ENCODE measurements at regions not wholly inside any gene's neighbourhood (a gene's known extent, or its start where the extent isn't known, plus 50 kb on each side); places are given as distances from the start of the nearest gene placed in this dataset.

DNA sequence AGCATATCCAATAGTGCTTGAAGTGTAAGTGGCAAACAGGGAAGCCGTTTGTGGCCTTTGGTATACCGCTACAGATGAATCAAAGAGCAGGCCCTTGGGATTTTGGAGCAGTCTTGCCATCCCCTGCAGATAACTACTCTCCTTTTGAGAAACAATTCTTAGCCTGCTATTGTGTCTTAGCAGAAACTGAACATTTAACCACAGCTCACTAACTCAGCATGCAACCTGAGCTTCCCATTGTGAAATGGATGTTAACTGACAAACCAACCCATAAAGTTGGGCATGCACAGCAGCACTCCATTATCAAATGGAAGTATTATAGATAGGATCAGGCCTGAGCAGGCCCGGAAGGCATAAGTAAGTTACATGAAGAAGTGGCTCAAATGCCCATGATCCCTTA, 315.3 kb upstream of the PTGER4 start:
- ChIA-PET POLR2A (no interaction called here), CTCF (no interaction called here)
- H3K4me3 ChIP-seq (ENCODE audit: low read depth, low read length) = no peak overlapping the region
- H3K27me3 ChIP-seq (ENCODE audit: control insufficient read depth, insufficient read depth, low read length) = no peaks in the 10 kb centered on the region
- H3K27ac ChIP-seq (ENCODE audit: low read depth, low read length) = no peak overlapping the region
- DNase-seq (ENCODE audit: low read depth, low spot score) = no peak
- TF ChIP-seq, protein P1, sequence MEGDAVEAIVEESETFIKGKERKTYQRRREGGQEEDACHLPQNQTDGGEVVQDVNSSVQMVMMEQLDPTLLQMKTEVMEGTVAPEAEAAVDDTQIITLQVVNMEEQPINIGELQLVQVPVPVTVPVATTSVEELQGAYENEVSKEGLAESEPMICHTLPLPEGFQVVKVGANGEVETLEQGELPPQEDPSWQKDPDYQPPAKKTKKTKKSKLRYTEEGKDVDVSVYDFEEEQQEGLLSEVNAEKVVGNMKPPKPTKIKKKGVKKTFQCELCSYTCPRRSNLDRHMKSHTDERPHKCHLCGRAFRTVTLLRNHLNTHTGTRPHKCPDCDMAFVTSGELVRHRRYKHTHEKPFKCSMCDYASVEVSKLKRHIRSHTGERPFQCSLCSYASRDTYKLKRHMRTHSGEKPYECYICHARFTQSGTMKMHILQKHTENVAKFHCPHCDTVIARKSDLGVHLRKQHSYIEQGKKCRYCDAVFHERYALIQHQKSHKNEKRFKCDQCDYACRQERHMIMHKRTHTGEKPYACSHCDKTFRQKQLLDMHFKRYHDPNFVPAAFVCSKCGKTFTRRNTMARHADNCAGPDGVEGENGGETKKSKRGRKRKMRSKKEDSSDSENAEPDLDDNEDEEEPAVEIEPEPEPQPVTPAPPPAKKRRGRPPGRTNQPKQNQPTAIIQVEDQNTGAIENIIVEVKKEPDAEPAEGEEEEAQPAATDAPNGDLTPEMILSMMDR (IDR thresholded peaks at IDR 0.05; ENCODE audit: low read depth, low read length) = no peak
- no peaks in the 10 kb centered on the region for H3K9me3 ChIP-seq (ENCODE audit: control insufficient read depth, insufficient read depth, low read length)

DNA sequence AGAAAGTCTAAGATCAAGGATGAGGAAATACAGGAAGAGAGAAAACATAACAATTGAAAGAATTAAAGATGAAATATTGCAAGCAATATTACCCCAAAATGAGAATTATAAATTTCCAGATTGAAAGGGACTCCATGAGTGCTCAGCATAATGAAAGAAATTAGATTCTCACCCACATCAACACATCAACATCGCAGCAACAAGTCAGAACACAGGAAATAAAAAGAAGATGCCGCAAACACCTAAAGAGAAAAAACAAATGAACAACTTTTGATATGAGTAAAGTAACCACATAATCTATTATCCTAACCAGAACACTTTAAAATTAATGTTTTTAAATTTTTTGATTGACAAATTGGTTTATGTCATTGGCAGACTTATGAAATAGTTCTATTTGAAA, 318.3 kb upstream of the PTGER4 start:
- Histone ChIP-seq H3K9me3 (ENCODE audit: control insufficient read depth, insufficient read depth, low read length) (no peaks in the 10 kb centered on the region), H3K4me3 (ENCODE audit: low read depth, low read length) (no peak overlapping the region), H3K27ac (ENCODE audit: low read depth, low read length) (no peak overlapping the region), H3K27me3 (ENCODE audit: control insufficient read depth, insufficient read depth, low read length) (no peaks in the 10 kb centered on the region)
- TF ChIP-seq, protein P1 (IDR thresholded peaks at IDR 0.05; ENCODE audit: low read depth, low read length) = no peak
- no peak for DNase-seq (ENCODE audit: low read depth, low spot score)
- ChIA-PET CTCF (no interaction called here), POLR2A (no interaction called here)

DNA sequence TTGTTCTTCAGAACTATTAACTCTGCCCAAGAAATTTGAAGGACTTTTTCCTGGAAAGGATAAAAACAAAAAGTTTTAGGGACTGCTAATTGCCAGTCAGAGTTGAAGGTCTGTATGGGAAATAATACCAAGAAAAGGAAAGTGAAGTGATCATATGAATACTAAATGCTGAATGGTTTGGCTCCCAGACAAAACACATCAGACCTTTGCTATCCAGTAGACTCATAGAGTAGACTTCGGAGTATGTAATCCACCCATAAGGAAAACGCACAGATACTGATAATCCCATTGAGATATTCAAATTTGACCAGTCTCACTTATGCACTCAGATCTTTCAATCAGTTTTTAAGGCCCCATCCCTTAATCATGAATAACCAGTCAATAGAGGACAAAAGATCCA, 319.0 kb upstream of the PTGER4 start:
- ChIA-PET POLR2A (no interaction called here), CTCF (no interaction called here)
- Histone ChIP-seq H3K27ac (ENCODE audit: low read depth, low read length) (no peak overlapping the region), H3K27me3 (ENCODE audit: control insufficient read depth, insufficient read depth, low read length) (no peaks in the 10 kb centered on the region), H3K4me3 (ENCODE audit: low read depth, low read length) (no peak overlapping the region), H3K9me3 (ENCODE audit: control insufficient read depth, insufficient read depth, low read length) (no peaks in the 10 kb centered on the region)
- TF ChIP-seq, protein P1 (IDR thresholded peaks at IDR 0.05; ENCODE audit: low read depth, low read length) = no peak
- no peak for DNase-seq (ENCODE audit: low read depth, low spot score)

DNA sequence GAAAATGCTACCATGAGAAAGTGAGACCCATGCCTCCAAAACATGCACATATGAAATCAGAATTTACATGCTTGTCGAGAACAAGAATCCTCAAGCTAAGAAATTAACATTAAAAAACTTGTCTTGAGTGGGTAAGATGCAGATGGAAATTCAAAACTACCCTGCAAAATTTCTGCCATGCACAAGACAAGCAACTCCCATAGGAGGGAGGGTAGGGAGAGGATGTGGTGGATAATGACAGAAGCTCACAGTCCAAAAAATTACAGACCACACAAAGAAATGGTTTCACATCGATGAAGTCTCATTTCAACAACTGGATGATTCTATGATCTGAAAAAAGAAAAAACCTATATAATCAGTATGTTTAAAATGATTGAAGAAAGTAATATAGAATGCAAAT, 319.9 kb upstream of the PTGER4 start:
- H3K27ac ChIP-seq (ENCODE audit: low read depth, low read length) = no peak overlapping the region
- H3K9me3 ChIP-seq (ENCODE audit: control insufficient read depth, insufficient read depth, low read length) = peaks cover 3% of the 10 kb centered on the region; the same call in 1 of the 2 replicates
- no peaks in the 10 kb centered on the region for H3K27me3 ChIP-seq (ENCODE audit: control insufficient read depth, insufficient read depth, low read length)
- POLR2A ChIA-PET = no interaction called here
- CTCF ChIA-PET = no interaction called here
- no peak overlapping the region for H3K4me3 ChIP-seq (ENCODE audit: low read depth, low read length)
- TF ChIP-seq, protein P1 (IDR thresholded peaks at IDR 0.05; ENCODE audit: low read depth, low read length) = no peak
- DNase-seq (ENCODE audit: low read depth, low spot score) = no peak

DNA sequence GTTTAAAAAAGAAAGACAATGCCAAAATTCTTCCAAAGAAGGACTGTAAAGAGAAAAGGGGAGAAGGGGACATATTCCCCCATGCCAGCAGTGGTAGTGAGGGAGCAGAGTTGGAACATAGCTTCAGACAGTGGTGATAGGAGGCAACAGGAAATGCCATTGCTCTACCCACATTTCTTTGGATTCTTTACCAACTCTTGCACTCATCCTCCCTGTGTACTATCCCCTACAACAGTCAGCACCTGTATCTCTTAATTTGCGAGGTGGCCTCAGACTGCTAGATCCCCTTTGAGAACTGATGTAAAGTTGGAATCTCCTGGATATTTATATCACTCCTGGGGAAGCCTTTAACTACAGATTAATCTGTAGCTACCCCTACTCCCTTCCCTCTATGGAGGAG, 320.6 kb upstream of the PTGER4 start:
- ChIA-PET POLR2A (no interaction called here), CTCF (no interaction called here)
- Histone ChIP-seq H3K4me3 (ENCODE audit: low read depth, low read length) (no peak overlapping the region), H3K27me3 (ENCODE audit: control insufficient read depth, insufficient read depth, low read length) (no peaks in the 10 kb centered on the region), H3K9me3 (ENCODE audit: control insufficient read depth, insufficient read depth, low read length) (peaks cover 3% of the 10 kb centered on the region; the same call in 1 of the 2 replicates), H3K27ac (ENCODE audit: low read depth, low read length) (no peak overlapping the region)
- DNase-seq (ENCODE audit: low read depth, low spot score) = no peak
- TF ChIP-seq, protein P1 (IDR thresholded peaks at IDR 0.05; ENCODE audit: low read depth, low read length) = no peak

Data from AG04450 (cell line).